Breast epithelium (tissue), 4 donors: ENCODE measurements at regions not wholly inside any gene's neighbourhood (a gene's known extent, or its start where the extent isn't known, plus 50 kb on each side); places are given as distances from the start of the nearest gene placed in this dataset.
"Not testable (repeated sequence)": the region's sequence is repeated elsewhere in the genome, so short reads cannot be mapped to it uniquely, and the experiment has no call there.

Source experiments
- DNase-seq, 2 donors: peaks; one replicate each; pipeline ENCODE4 v3.0.0-alpha.2; 2019; ENCODE audit warnings: low spot score in 2 of 2
- H3K27ac ChIP-seq, 2 donors: fragments of 200-600 bp; sonication (generic) in 1 of 2; one replicate each; pipeline ENCODE4 v1.5.1; 2016 to 2019; ENCODE audit warnings: mild to moderate bottlenecking in 1 of 2
- H3K27me3 ChIP-seq, 2 donors: fragments of 200-600 bp; sonication (generic) in 1 of 2; one replicate each; pipeline versions ENCODE4 v1.5.1 to v1.6.0; 2017 to 2019; ENCODE audit warnings: control low read depth in 1 of 2, mild to moderate bottlenecking in 1 of 2
- H3K36me3 ChIP-seq: fragments of 200-600 bp; one replicate; pipeline ENCODE4 v1.5.1; 2019
- H3K4me1 ChIP-seq, 2 donors: fragments of 200-600 bp; sonication (generic); one replicate each; pipeline ENCODE4 v1.5.1; 2016 to 2019; ENCODE audit warnings: control low read depth in 1 of 2
- H3K4me3 ChIP-seq, 3 donors: fragments of 200-600 bp; sonication (generic); 1 replicate in 2 of 3; 2 replicates in 1 of 3; pipeline ENCODE4 v1.5.1; 2016 to 2019; ENCODE audit warnings: mild to moderate bottlenecking in 3 of 3, moderate library complexity in 2 of 3
- H3K9me3 ChIP-seq, 2 donors: fragments of 200-600 bp; sonication (generic) in 1 of 2; one replicate each; pipeline ENCODE4 v1.5.1; 2016 to 2019; ENCODE audit warnings: control low read depth in 1 of 2
- POLR2A ChIP-seq: fragments of 450-650 bp; IDR thresholded peaks from one replicate; pipeline ENCODE4 v1.6.1; 2016; ENCODE audit warnings: antibody characterized with exemption, mild to moderate bottlenecking, moderate library complexity
- POLR2AphosphoS5 ChIP-seq, 3 donors: sonication (generic); formaldehyde crosslinking; IDR thresholded peaks; one replicate each; pipeline ENCODE4 v1.6.1; 2017; ENCODE audit warnings: antibody characterized with exemption in 3 of 3
- intact Hi-C: fragments of 100-400 bp; cut with DNase I; formaldehyde crosslinking; loops from one replicate; pipeline ENCODE4 v1.15.1; 2023; ENCODE audit warnings: low total_unique reads
- TF ChIP-seq, protein P1 (sequence below), 3 donors: fragments of 450-650 bp; IDR thresholded peaks; one replicate each; pipeline ENCODE4 v1.5.1; 2016 to 2017; ENCODE audit warnings: antibody characterized with exemption in 3 of 3, mild to moderate bottlenecking in 3 of 3, moderate library complexity in 3 of 3

DNA sequence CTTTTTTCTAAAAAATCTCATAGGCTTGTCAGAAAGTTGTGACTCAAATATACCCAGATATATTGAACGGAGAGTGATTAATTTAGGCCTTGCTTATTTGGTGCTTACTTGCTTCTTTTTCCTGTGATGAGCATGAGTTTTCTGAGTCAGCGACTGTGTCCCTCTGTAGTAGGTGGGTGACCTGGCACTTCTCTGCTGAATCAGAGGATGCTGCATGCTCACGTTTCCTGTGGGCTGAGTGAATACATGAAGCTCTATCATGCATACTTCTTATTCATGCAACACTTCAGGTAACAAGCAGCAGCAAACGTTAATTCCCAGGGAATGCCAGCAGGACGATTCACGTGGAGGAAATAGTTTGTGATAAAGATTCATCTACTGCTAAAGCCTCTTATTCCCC is 245.0 kb downstream of the KLF5 start:
- Histone ChIP-seq H3K27ac (no peak overlapping the region), H3K4me1 (no peaks in the 10 kb centered on the region), H3K4me3 (no peak overlapping the region), H3K27me3 (no peaks in the 10 kb centered on the region), H3K36me3 (no peaks in the 10 kb centered on the region), H3K9me3 (no peaks in the 10 kb centered on the region)
- DNase-seq, result no peak
- intact Hi-C loops, result no loop called here
- TF ChIP-seq POLR2AphosphoS5 (IDR thresholded peaks at IDR 0.05), result no peak

DNA sequence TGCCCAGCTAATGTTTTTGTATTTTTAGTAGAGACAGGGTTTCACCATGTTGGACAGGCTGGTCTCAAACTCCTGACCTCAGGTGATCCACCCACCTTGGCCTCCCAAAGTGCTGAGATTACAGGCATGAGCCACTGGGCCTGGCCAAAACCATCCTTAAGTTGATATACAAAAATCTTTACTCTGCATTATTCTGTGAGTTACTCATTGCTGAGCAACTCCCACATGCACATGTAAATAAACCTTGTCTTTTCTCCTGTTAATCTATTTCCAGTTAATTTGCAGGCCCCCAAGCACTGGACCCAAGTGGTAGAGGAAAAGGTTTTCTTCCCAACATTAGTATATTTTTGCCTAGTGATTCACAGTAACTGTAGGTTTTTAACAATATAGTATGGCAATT is 242.8 kb downstream of the KLF5 start:
- H3K4me3 ChIP-seq, H3K4me1 ChIP-seq, H3K36me3 ChIP-seq, H3K27me3 ChIP-seq, DNase-seq, intact Hi-C loops, H3K27ac ChIP-seq, H3K9me3 ChIP-seq: not testable (repeated sequence)

DNA sequence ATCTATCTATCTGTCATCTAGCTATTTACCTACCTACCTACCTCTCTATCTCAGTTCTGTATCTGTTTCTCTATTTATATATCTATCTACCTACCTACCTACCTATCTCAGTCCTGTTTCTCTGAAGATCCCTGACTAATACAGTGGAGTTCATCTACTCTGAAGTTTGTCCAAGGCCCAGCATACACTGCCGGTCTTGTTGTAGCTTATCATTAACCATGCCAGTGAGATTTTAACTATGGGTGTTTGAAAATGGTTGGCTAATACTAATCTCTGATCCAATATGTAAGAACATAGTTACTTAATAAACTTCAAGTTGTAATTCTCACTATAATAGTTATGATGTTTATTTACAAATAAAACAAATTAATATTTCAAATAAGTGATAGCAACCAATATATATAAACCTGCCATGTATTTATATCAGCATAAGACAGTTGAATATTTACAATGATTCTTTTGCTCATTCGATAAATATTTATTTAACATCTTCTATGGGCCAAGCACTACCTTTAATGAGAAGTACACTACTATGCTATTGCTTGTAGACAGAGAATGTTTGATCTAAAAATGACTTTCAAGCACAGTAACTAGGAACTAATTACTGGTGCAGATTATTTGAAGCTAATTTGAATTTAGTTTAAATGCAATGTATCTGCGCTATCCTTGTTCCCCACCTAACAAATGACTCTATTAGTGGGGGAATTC is 242.1 kb downstream of the KLF5 start:
- Histone ChIP-seq H3K27ac (no peak overlapping the region), H3K36me3 (no peaks in the 10 kb centered on the region), H3K27me3 (no peaks in the 10 kb centered on the region), H3K9me3 (no peaks in the 10 kb centered on the region), H3K4me1 (no peaks in the 10 kb centered on the region), H3K4me3 (no peak overlapping the region)
- TF ChIP-seq, protein P1, sequence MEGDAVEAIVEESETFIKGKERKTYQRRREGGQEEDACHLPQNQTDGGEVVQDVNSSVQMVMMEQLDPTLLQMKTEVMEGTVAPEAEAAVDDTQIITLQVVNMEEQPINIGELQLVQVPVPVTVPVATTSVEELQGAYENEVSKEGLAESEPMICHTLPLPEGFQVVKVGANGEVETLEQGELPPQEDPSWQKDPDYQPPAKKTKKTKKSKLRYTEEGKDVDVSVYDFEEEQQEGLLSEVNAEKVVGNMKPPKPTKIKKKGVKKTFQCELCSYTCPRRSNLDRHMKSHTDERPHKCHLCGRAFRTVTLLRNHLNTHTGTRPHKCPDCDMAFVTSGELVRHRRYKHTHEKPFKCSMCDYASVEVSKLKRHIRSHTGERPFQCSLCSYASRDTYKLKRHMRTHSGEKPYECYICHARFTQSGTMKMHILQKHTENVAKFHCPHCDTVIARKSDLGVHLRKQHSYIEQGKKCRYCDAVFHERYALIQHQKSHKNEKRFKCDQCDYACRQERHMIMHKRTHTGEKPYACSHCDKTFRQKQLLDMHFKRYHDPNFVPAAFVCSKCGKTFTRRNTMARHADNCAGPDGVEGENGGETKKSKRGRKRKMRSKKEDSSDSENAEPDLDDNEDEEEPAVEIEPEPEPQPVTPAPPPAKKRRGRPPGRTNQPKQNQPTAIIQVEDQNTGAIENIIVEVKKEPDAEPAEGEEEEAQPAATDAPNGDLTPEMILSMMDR (IDR thresholded peaks at IDR 0.05), result no peak
- TF ChIP-seq POLR2A (no peak), POLR2AphosphoS5 (IDR thresholded peaks at IDR 0.05) (no peak)
- intact Hi-C loops, result no loop called here
- no peak for DNase-seq

GRCh38 chr13:73299787-73300186 is 241.0 kb downstream of the KLF5 start:
- H3K27me3 ChIP-seq, result no peaks in the 10 kb centered on the region
- TF ChIP-seq POLR2A (no peak), POLR2AphosphoS5 (IDR thresholded peaks at IDR 0.05) (no peak)
- TF ChIP-seq, protein P1 (IDR thresholded peaks at IDR 0.05), result no peak
- DNase-seq, result no peak
- no peaks in the 10 kb centered on the region for H3K4me1 ChIP-seq
- no peak overlapping the region for H3K4me3 ChIP-seq
- no peaks in the 10 kb centered on the region for H3K9me3 ChIP-seq
- no peaks in the 10 kb centered on the region for H3K36me3 ChIP-seq
- no peak overlapping the region for H3K27ac ChIP-seq
- intact Hi-C loops, result no loop called here

DNA sequence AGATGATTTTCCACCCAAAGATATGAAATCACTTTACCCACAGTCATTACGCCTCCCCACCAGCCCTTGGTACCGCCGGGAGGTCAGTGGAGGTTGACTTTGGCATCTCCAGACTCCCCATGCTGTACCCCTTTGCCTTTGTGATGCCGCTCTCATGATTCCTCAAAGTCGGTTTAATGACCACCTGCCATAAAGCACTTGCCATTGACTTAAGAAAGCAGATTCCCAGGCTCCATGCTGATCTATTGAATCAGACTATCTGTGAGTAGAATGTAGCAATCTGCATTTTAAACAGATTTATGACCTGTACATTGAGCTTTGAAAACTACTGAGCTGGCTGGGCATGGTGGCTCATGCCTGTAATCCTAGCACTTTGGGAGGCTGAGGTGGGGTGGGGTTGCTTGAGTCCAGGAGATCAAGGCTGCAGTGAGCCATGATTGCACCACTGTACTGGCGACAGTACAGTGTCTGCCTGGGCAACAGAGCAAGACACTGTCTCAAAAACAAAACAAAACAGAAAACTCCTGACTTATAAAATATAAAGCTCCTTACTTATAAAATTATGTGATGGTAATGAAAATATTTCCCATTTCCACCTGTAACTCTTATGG is 235.2 kb downstream of the KLF5 start:
- intact Hi-C loops, result no loop called here
- Histone ChIP-seq H3K4me1 (no peaks in the 10 kb centered on the region), H3K27ac (no peak overlapping the region)

DNA sequence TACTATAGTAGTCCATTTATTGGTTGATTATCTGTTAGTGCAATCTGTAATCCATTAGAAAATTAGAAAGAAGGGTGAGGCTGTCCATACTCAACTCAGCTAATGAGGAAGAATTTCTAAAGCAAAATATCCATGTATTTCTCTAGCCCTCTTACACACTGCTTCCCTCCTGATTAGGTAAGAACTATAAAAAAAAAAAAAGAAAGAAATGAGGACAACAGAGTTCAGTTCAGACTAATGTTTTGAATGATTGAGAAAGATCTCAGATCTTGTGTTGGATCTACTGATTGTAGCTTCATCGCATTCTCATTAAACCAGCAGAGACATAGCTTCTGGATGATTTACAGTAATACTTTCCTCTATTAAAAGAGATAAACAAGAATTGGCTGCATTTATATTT is 233.3 kb downstream of the KLF5 start:
- H3K36me3 ChIP-seq, result no peaks in the 10 kb centered on the region
- no peak for DNase-seq
- intact Hi-C loops, result no loop called here
- no peaks in the 10 kb centered on the region for H3K4me1 ChIP-seq
- no peak for TF ChIP-seq POLR2A
- H3K27me3 ChIP-seq, result no peaks in the 10 kb centered on the region
- no peaks in the 10 kb centered on the region for H3K9me3 ChIP-seq
- H3K27ac ChIP-seq, result no peak overlapping the region
- H3K4me3 ChIP-seq, result no peak overlapping the region

More for the DNA sequence above, 235.2 kb downstream of the KLF5 start:
- no peaks in the 10 kb centered on the region for H3K27me3 ChIP-seq
- H3K36me3 ChIP-seq, result no peaks in the 10 kb centered on the region
- H3K4me3 ChIP-seq, result no peak overlapping the region
- TF ChIP-seq, protein P1 (IDR thresholded peaks at IDR 0.05), result no peak
- no peak for DNase-seq
- H3K9me3 ChIP-seq, result no peaks in the 10 kb centered on the region
